Pancreas (tissue), 10 donors: ENCODE measurements at regions not wholly inside any gene's neighbourhood (a gene's known extent, or its start where the extent isn't known, plus 50 kb on each side); places are given as distances from the start of the nearest gene placed in this dataset.

ENCODE experiments used
- ATAC-seq, 4 donors: fragments of 200-7000 bp; cut with Tn5 transposase; one replicate each; pipeline versions ENCODE4 v1.8.0 to v1.9.1; 2020; ENCODE audit warnings: mild to moderate bottlenecking in 4 of 4, moderate library complexity in 4 of 4
- DNase-seq, 6 donors: peaks; one replicate each; pipeline ENCODE4 v3.0.0-alpha.2; 2020
- FAIRE-seq: peaks from 2 replicates; lab custom pipeline; 2012; peaks lifted over from hg19 to GRCh38; lab: Jason Lieb, UNC
- H3K27ac ChIP-seq, 4 donors: fragments of 200-600 bp; sonication (generic); 1 replicate in 3 of 4; 2 replicates in 1 of 4; pipeline versions ENCODE4 v1.5.0 to v1.8.0; 2020
- H3K27me3 ChIP-seq, 4 donors: fragments of 200-600 bp; one replicate each; pipeline ENCODE4 v1.8.0; 2021
- H3K36me3 ChIP-seq, 3 donors: fragments of 200-600 bp; sonication (generic) in 1 of 3; one replicate each; pipeline versions ENCODE4 v1.5.0 to v1.8.0; 2020 to 2021
- H3K4me1 ChIP-seq, 3 donors: fragments of 200-600 bp; one replicate each; pipeline ENCODE4 v1.8.0; 2021
- H3K4me3 ChIP-seq, 4 donors: fragments of 200-600 bp; sonication (generic) in 2 of 4; one replicate each; pipeline versions ENCODE4 v1.5.0 to v1.8.0; 2020 to 2021
- H3K9me3 ChIP-seq, 4 donors: fragments of 200-600 bp; one replicate each; pipeline ENCODE4 v1.8.0; 2021
- CTCF ChIP-seq, 4 donors: fragments of 200-600 bp; sonication (generic) in 3 of 4; IDR thresholded peaks; one replicate each; pipeline versions ENCODE4 v1.5.0 to v1.8.0; 2021; ENCODE audit warnings: antibody characterized with exemption in 4 of 4
- WGBS, 2 donors: extraction: QIAGEN DNeasy Blood & Tissue Kit; methylation state at CpG; one replicate each; pipeline ENCODE4 v1.1.7; 2013; 5-methylcytosine and 5-hydroxymethylcytosine counted together
- intact Hi-C, 3 donors: fragments of 100-400 bp; cut with DNase I; formaldehyde crosslinking; loops; one replicate each; pipeline versions ENCODE4 v1.11.1 to v1.14.2; 2022
- donor health status: healthy with polysubstance abuse.
- donor health status: DM: no; HTN: no; CAD: no; lungs with moderate emphysema.
- donor health status: DM: no; HTN: no; CAD: no.
- donor health status: control.
- donor health status: control.
- donor health status: Bipolar disorder and iron deficiency.
- donor health status: DM: yes; HTN: yes; CAD: no.
- donor health status: DM: no; HTN: no; CAD: no.
- donor health status: DM: no; HTN: no; CAD: no.
- donor health status: DM: yes; HTN: yes; CAD: no.

- 64 to 79% methylated on average over 6 of the region's 6 CpGs for WGBS, 2 donors
- no peak for DNase-seq
- no peak for ATAC-seq
- Histone ChIP-seq H3K27ac (no peak overlapping the region), H3K27me3 (no peaks in the 10 kb centered on the region), H3K4me1 (no peaks in the 10 kb centered on the region), H3K4me3 (no peak overlapping the region), H3K9me3 (peaks cover 0 to 4% (median 0%) of the 10 kb centered on the region in 4 donors), H3K36me3 (no peaks in the 10 kb centered on the region)
- TF ChIP-seq CTCF (IDR thresholded peaks at IDR 0.05) = no peak
- FAIRE-seq = no peak
- intact Hi-C loops = no loop called here
Measured at GRCh38 chr5:27742805-27743204, 704.4 kb upstream of the CDH9 start.

DNA sequence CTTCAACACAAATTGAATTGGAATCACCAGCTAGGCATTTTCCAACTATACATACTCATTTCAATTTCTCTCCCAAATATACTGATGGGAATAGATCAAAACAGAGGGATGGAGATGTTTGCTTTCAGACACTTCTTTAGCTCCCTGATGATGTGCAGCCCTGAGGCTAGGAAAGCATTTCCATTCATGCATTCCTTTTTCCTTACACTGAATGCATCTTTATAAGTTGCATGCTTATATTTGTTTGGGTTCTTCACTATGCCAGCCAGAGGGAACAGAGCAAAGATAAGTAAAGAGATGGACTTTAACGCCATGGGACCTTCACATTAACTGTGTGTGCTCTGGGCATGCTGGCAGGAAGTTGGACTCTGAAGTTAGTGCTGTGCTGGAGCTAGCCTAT lies 696.5 kb upstream of the CDH9 start:
- FAIRE-seq (no peak), DNase-seq (no peak), ATAC-seq (no peak)
- H3K4me1 ChIP-seq = no peaks in the 10 kb centered on the region
- intact Hi-C loops = no loop called here
- H3K36me3 ChIP-seq = no peaks in the 10 kb centered on the region
- TF ChIP-seq CTCF (IDR thresholded peaks at IDR 0.05) = no peak
- H3K9me3 ChIP-seq = no peaks in the 10 kb centered on the region
- H3K27ac ChIP-seq = no peak overlapping the region
- no peaks in the 10 kb centered on the region for H3K27me3 ChIP-seq
- H3K4me3 ChIP-seq = no peak overlapping the region
- WGBS, 2 donors = 36 to 44% methylated on average over 1 of the region's 1 CpG

DNA sequence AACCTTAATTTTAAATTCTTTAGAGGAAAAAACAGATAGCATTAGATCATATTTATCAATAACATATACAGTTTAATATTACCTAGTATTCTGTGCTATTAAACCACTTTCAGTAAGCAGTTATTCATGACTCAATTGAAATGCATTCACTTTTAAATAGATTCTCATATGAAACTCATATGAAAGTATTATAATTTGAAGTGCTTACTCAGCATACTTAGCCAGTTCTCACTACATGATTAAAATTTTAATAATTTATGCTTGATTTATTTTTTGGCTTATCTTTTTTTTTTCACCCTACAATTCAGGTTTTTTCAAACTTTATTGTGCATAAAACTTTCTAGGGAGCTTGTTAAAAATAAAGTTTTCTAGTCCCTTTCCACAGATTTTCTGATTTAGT lies 694.9 kb upstream of the CDH9 start:
- no peaks in the 10 kb centered on the region for H3K27me3 ChIP-seq
- no peaks in the 10 kb centered on the region for H3K9me3 ChIP-seq
- H3K36me3 ChIP-seq = no peaks in the 10 kb centered on the region
- ATAC-seq (no peak), DNase-seq (no peak), FAIRE-seq (no peak)
- no peaks in the 10 kb centered on the region for H3K4me1 ChIP-seq
- intact Hi-C loops = no loop called here
- H3K4me3 ChIP-seq = no peak overlapping the region
- no peak for TF ChIP-seq CTCF (IDR thresholded peaks at IDR 0.05)
- no peak overlapping the region for H3K27ac ChIP-seq

GRCh38 chr5:27727254-27727653 lies 688.9 kb upstream of the CDH9 start:
- H3K4me3 ChIP-seq = no peak overlapping the region
- H3K9me3 ChIP-seq = no peaks in the 10 kb centered on the region
- DNase-seq (no peak), FAIRE-seq (no peak), ATAC-seq (no peak)
- H3K27me3 ChIP-seq = no peaks in the 10 kb centered on the region
- intact Hi-C loops = no loop called here
- H3K27ac ChIP-seq = no peak overlapping the region
- TF ChIP-seq CTCF (IDR thresholded peaks at IDR 0.05) = no peak
- H3K36me3 ChIP-seq = no peaks in the 10 kb centered on the region
- H3K4me1 ChIP-seq = no peaks in the 10 kb centered on the region

DNA sequence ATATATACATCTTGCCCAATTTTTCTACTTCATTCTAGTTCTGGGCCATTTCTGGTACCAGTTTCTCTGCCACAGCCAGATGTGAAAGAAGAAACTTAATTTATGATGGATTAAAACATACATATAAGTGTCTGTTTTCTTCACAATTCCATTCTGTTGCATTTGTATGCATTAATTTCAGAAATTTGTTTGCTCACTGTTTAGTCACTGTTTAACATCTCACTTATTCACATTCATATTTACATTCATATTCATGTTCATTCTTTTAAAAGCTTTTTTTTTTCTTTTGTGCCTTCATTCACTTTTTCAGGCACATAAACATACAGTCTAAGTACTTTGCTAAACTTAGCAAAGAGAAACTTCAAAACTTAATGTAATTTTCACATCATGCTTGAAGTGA lies 684.0 kb upstream of the CDH9 start:
- Histone ChIP-seq H3K36me3 (no peaks in the 10 kb centered on the region), H3K27ac (no peak overlapping the region), H3K27me3 (no peaks in the 10 kb centered on the region), H3K4me3 (no peak overlapping the region), H3K9me3 (peaks cover 0 to 3% (median 0%) of the 10 kb centered on the region in 4 donors), H3K4me1 (no peaks in the 10 kb centered on the region)
- no peak for TF ChIP-seq CTCF (IDR thresholded peaks at IDR 0.05)
- intact Hi-C loops = no loop called here
- FAIRE-seq (no peak), ATAC-seq (no peak), DNase-seq (no peak)
